ENCODE measurements at regions not wholly inside any gene's neighbourhood (a gene's known extent, or its start where the extent isn't known, plus 50 kb on each side); places are given as distances from the start of the nearest gene placed in this dataset.
A peak's percentile ranks its signal among the peaks of the same experiment; 100 is the strongest.

- FAIRE-seq (no peak), DNase-seq (ENCODE audit: low read depth in 1 of 2, low spot score in 2 of 2) (no peak)
- Histone ChIP-seq H4K20me1 (replicated peaks in 1 of 2; ENCODE audit: control insufficient read depth in 1 of 2, insufficient read depth in 2 of 2, low read length in 2 of 2) (no peaks in the 10 kb centered on the region), H2BK20ac (ENCODE audit: low read length) (no peak overlapping the region), H3K27me3 (replicated peaks in 1 of 4; ENCODE audit: control insufficient read depth in 3 of 4, extremely low read depth in 1 of 4, insufficient read depth in 3 of 4, low read length in 3 of 4) (no peaks in the 10 kb centered on the region), H3K56ac (replicated peaks; ENCODE audit: insufficient read length, low read depth, low read length) (no peak overlapping the region), H3K23ac (ENCODE audit: insufficient read length) (no peak overlapping the region), H3K79me2 (ENCODE audit: control insufficient read depth in 1 of 2, insufficient read depth in 2 of 2, low read length in 2 of 2) (no peaks in the 10 kb centered on the region), H2AFZ (ENCODE audit: low read length) (0 out of 2 replicates have a peak overlapping the region, but pooled peaks have one; percentile 37), H3K23me2 (ENCODE audit: low read depth, low read length) (no peaks in the 10 kb centered on the region), H2BK5ac (ENCODE audit: low read depth, low read length) (no peak overlapping the region), H3K9ac (replicated peaks in 1 of 4; ENCODE audit: extremely low read depth in 1 of 4, low read depth in 3 of 4, low read length in 3 of 4) (no peak overlapping the region), H2AK5ac (ENCODE audit: low read depth, low read length) (no peak overlapping the region), H3K9me3 (ENCODE audit: insufficient read depth in 2 of 2, low read depth in 1 of 2, low read length in 1 of 2) (no peaks in the 10 kb centered on the region), H2BK12ac (ENCODE audit: low read depth, low read length) (no peak overlapping the region), H3K14ac (ENCODE audit: insufficient read length) (no peak overlapping the region), H3K27ac (ENCODE audit: low read depth, low read length) (no peak overlapping the region), H4K5ac (ENCODE audit: insufficient read length, low read depth, low read length) (no peak overlapping the region), H2BK120ac (replicated peaks; ENCODE audit: low read depth, low read length) (no peak overlapping the region), H3K4me3 (ENCODE audit: extremely low read depth in 1 of 4, insufficient read depth in 2 of 4, low read depth in 3 of 4, low read length in 4 of 4) (no peak overlapping the region), H3K4me1 (replicated peaks in 1 of 4; ENCODE audit: control insufficient read depth in 3 of 4, insufficient read depth in 4 of 4, low read length in 3 of 4) (no peaks in the 10 kb centered on the region), H4K8ac (ENCODE audit: extremely low read depth, insufficient read depth, low read length) (no peak overlapping the region), H3K4me2 (ENCODE audit: insufficient read depth in 1 of 2, low read depth in 2 of 2, low read length in 2 of 2) (no peak overlapping the region), H4K91ac (replicated peaks; ENCODE audit: insufficient read length, low read length) (no peak overlapping the region), H3K36me3 (ENCODE audit: control insufficient read depth in 2 of 4, insufficient read depth in 4 of 4, low read length in 3 of 4) (no peaks in the 10 kb centered on the region), H3K79me1 (ENCODE audit: low read depth, low read length) (no peaks in the 10 kb centered on the region), H3K18ac (ENCODE audit: extremely low read depth, low read length) (no peak overlapping the region), H2BK15ac (ENCODE audit: low read length) (no peak overlapping the region), H3K4ac (replicated peaks; ENCODE audit: insufficient read length, low read depth, low read length) (no peak overlapping the region)
- TF ChIP-seq POLR2AphosphoS5 (IDR thresholded peaks at IDR 0.05; ENCODE audit: low read depth, low read length), result no peak
- peak; percentile 36; the same call in 1 of the 2 replicates for TF ChIP-seq USF2 (IDR thresholded peaks at IDR 0.05; ENCODE audit: low read length)
- ChIA-PET POLR2A (ENCODE audit: partially characterized antibody) (no interaction called here), CTCF (ENCODE audit: partially characterized antibody) (no interaction called here)
- 88% methylated on average over 1 of the region's 1 CpG; no CpG with 5 or more reads in 1 of the 2 experiments for WGBS, 2 experiments (ENCODE audit: extremely low coverage in 1 of 2, insufficient coverage in 1 of 2, insufficient read length in 1 of 2, insufficient replicate concordance in 2 of 2, low coverage in 1 of 2, low lambda C conversion rate in 2 of 2, missing lambda C conversion rate in 1 of 2)
Measured at GRCh38 chr1:70641868-70642267, 230.8 kb downstream of the CTH start.
